ENCODE measurements at regions not wholly inside any gene's neighbourhood (a gene's known extent, or its start where the extent isn't known, plus 50 kb on each side); places are given as distances from the start of the nearest gene placed in this dataset.
"Not testable (repeated sequence)": the region's sequence is repeated elsewhere in the genome, so short reads cannot be mapped to it uniquely, and the experiment has no call there.

- ATAC-seq (ENCODE audit: low read depth in 2 of 2); H3K4me3 Mint-ChIP-seq; H3K4me1 Mint-ChIP-seq; DNase-seq: not testable (repeated sequence)
- H3K36me3 Mint-ChIP-seq: peaks cover 11 to 13% of the 10 kb centered on the region in 2 donors
- H3K27me3 Mint-ChIP-seq: peaks cover 0 to 12% (median 6%) of the 10 kb centered on the region in 3 donors
- peak overlapping the region in 1 of 6 donors; percentile 29 for H3K27ac Mint-ChIP-seq
- peaks cover 13 to 43% (median 26%) of the 10 kb centered on the region in 7 donors for H3K9me3 Mint-ChIP-seq
Observed at GRCh38 chr20:18876394-18876793, 62.8 kb downstream of the SCP2D1 start.

GRCh38 chr20:18879262-18879661 is 65.7 kb downstream of the SCP2D1 start:
- peaks cover 7 to 8% of the 10 kb centered on the region in 2 donors for H3K36me3 Mint-ChIP-seq
- H3K27me3 Mint-ChIP-seq: peaks cover 0 to 13% (median 5%) of the 10 kb centered on the region in 3 donors
- DNase-seq: no peak
- no peak overlapping the region for H3K27ac Mint-ChIP-seq
- H3K4me1 Mint-ChIP-seq: peaks cover 0 to 5% (median 0%) of the 10 kb centered on the region in 3 donors
- ATAC-seq (ENCODE audit: low read depth in 2 of 2): no peak
- H3K9me3 Mint-ChIP-seq: peaks cover 4 to 40% (median 10%) of the 10 kb centered on the region in 7 donors
- peak overlapping the region in 1 of 8 donors; percentile 11 for H3K4me3 Mint-ChIP-seq

GRCh38 chr20:18886756-18887155 is 73.2 kb downstream of the SCP2D1 start:
- no peak for ATAC-seq (ENCODE audit: low read depth in 2 of 2)
- DNase-seq: no peak

GRCh38 chr20:18901980-18902737 is 88.6 kb downstream of the SCP2D1 start:
- ATAC-seq (ENCODE audit: low read depth in 2 of 2) (no peak), DNase-seq (no peak)
- Mint-ChIP-seq H3K4me3 (no peak overlapping the region), H3K27me3 (peaks cover 7 to 26% (median 8%) of the 10 kb centered on the region in 3 donors), H3K36me3 (no peaks in the 10 kb centered on the region), H3K4me1 (no peaks in the 10 kb centered on the region), H3K27ac (no peak overlapping the region), H3K9me3 (peaks cover 0 to 7% (median 3%) of the 10 kb centered on the region in 7 donors)

More at GRCh38 chr20:18886756-18887155, 73.2 kb downstream of the SCP2D1 start:
- Mint-ChIP-seq H3K4me1 (no peaks in the 10 kb centered on the region), H3K27ac (no peak overlapping the region), H3K36me3 (peaks cover 3 to 5% of the 10 kb centered on the region in 2 donors), H3K9me3 (peaks cover 0 to 13% (median 5%) of the 10 kb centered on the region in 7 donors), H3K27me3 (peaks cover 0 to 18% (median 4%) of the 10 kb centered on the region in 3 donors), H3K4me3 (no peak overlapping the region)

- H3K27ac Mint-ChIP-seq: no peak overlapping the region
- no peaks in the 10 kb centered on the region for H3K4me1 Mint-ChIP-seq
- H3K9me3 Mint-ChIP-seq: peaks cover 0 to 5% (median 0%) of the 10 kb centered on the region in 7 donors
- H3K4me3 Mint-ChIP-seq: no peak overlapping the region
- DNase-seq (no peak), ATAC-seq (ENCODE audit: low read depth in 2 of 2) (no peak)
- no peaks in the 10 kb centered on the region for H3K36me3 Mint-ChIP-seq
- peaks cover 7 to 23% (median 8%) of the 10 kb centered on the region in 3 donors for H3K27me3 Mint-ChIP-seq
Observed at GRCh38 chr20:18904192-18904591, 90.6 kb downstream of the SCP2D1 start.

- peaks cover 7 to 22% (median 8%) of the 10 kb centered on the region in 3 donors for H3K27me3 Mint-ChIP-seq
- H3K4me1 Mint-ChIP-seq: no peaks in the 10 kb centered on the region
- no peak overlapping the region for H3K4me3 Mint-ChIP-seq
- no peak for ATAC-seq (ENCODE audit: low read depth in 2 of 2)
- DNase-seq: no peak
- H3K27ac Mint-ChIP-seq: no peak overlapping the region
- H3K9me3 Mint-ChIP-seq: peaks cover 0 to 5% (median 0%) of the 10 kb centered on the region in 7 donors
- no peaks in the 10 kb centered on the region for H3K36me3 Mint-ChIP-seq
Observed at GRCh38 chr20:18904624-18905023, 91.0 kb downstream of the SCP2D1 start.

- no peak for ATAC-seq (ENCODE audit: low read depth in 2 of 2)
- DNase-seq: no peak
- H3K27me3 Mint-ChIP-seq: peaks cover 13 to 23% (median 14%) of the 10 kb centered on the region in 3 donors
- H3K27ac Mint-ChIP-seq: no peak overlapping the region
- no peaks in the 10 kb centered on the region for H3K36me3 Mint-ChIP-seq
- peaks cover 0 to 4% (median 0%) of the 10 kb centered on the region in 7 donors for H3K9me3 Mint-ChIP-seq
- peak overlapping the region in 1 of 8 donors; percentile 71 for H3K4me3 Mint-ChIP-seq
- H3K4me1 Mint-ChIP-seq: no peaks in the 10 kb centered on the region
Observed at GRCh38 chr20:18906046-18906445, 92.5 kb downstream of the SCP2D1 start.

GRCh38 chr20:18907353-18907752 is 93.8 kb downstream of the SCP2D1 start:
- ATAC-seq (ENCODE audit: low read depth in 2 of 2) (no peak), DNase-seq (no peak)
- H3K4me3 Mint-ChIP-seq: no peak overlapping the region
- H3K27me3 Mint-ChIP-seq: peaks cover 17 to 31% (median 27%) of the 10 kb centered on the region in 3 donors
- peaks cover 0 to 4% (median 0%) of the 10 kb centered on the region in 7 donors for H3K9me3 Mint-ChIP-seq
- H3K4me1 Mint-ChIP-seq: no peaks in the 10 kb centered on the region
- peak overlapping the region in 1 of 6 donors; percentile 18 for H3K27ac Mint-ChIP-seq
- no peaks in the 10 kb centered on the region for H3K36me3 Mint-ChIP-seq

- DNase-seq (no peak), ATAC-seq (ENCODE audit: low read depth in 2 of 2) (no peak)
- peaks cover 17 to 34% (median 31%) of the 10 kb centered on the region in 3 donors for H3K27me3 Mint-ChIP-seq
- H3K4me1 Mint-ChIP-seq: no peaks in the 10 kb centered on the region
- no peak overlapping the region for H3K4me3 Mint-ChIP-seq
- no peaks in the 10 kb centered on the region for H3K36me3 Mint-ChIP-seq
- H3K9me3 Mint-ChIP-seq: peaks cover 0 to 4% (median 0%) of the 10 kb centered on the region in 7 donors
- no peak overlapping the region for H3K27ac Mint-ChIP-seq
Observed at GRCh38 chr20:18908109-18908508, 94.5 kb downstream of the SCP2D1 start.

- Mint-ChIP-seq H3K27ac (no peak overlapping the region), H3K4me1 (no peaks in the 10 kb centered on the region), H3K4me3 (no peak overlapping the region), H3K9me3 (peaks cover 0 to 4% (median 0%) of the 10 kb centered on the region in 7 donors), H3K27me3 (peaks cover 17 to 35% (median 27%) of the 10 kb centered on the region in 3 donors), H3K36me3 (no peaks in the 10 kb centered on the region)
- ATAC-seq (ENCODE audit: low read depth in 2 of 2) (no peak), DNase-seq (no peak)
Observed at GRCh38 chr20:18909254-18909653, 95.7 kb downstream of the SCP2D1 start.

GRCh38 chr20:18913701-18914100 is 100.1 kb downstream of the SCP2D1 start:
- no peak overlapping the region for H3K4me3 Mint-ChIP-seq
- H3K9me3 Mint-ChIP-seq: peaks cover 0 to 9% (median 1%) of the 10 kb centered on the region in 7 donors
- H3K27me3 Mint-ChIP-seq: peaks cover 13 to 44% (median 22%) of the 10 kb centered on the region in 3 donors
- H3K36me3 Mint-ChIP-seq: no peaks in the 10 kb centered on the region
- DNase-seq (no peak), ATAC-seq (ENCODE audit: low read depth in 2 of 2) (no peak)
- H3K4me1 Mint-ChIP-seq: no peaks in the 10 kb centered on the region
- no peak overlapping the region for H3K27ac Mint-ChIP-seq

- Mint-ChIP-seq H3K27ac (no peak overlapping the region), H3K36me3 (no peaks in the 10 kb centered on the region), H3K4me3 (peak overlapping the region in 1 of 8 donors; percentile 17), H3K9me3 (peaks cover 0 to 9% (median 1%) of the 10 kb centered on the region in 7 donors), H3K27me3 (peaks cover 13 to 42% (median 22%) of the 10 kb centered on the region in 3 donors), H3K4me1 (no peaks in the 10 kb centered on the region)
- ATAC-seq (ENCODE audit: low read depth in 2 of 2): no peak
- no peak for DNase-seq
Observed at GRCh38 chr20:18914796-18915195, 101.2 kb downstream of the SCP2D1 start.

GRCh38 chr20:18916886-18917750 is 103.5 kb downstream of the SCP2D1 start:
- H3K36me3 Mint-ChIP-seq: no peaks in the 10 kb centered on the region
- no peak overlapping the region for H3K4me3 Mint-ChIP-seq
- no peaks in the 10 kb centered on the region for H3K4me1 Mint-ChIP-seq
- H3K27me3 Mint-ChIP-seq: peaks cover 2 to 19% (median 3%) of the 10 kb centered on the region in 3 donors
- peaks cover 0 to 6% (median 0%) of the 10 kb centered on the region in 7 donors for H3K9me3 Mint-ChIP-seq
- ATAC-seq (ENCODE audit: low read depth in 2 of 2): no peak
- DNase-seq: no peak
- no peak overlapping the region for H3K27ac Mint-ChIP-seq

All from naive B cell (primary cell).